Activated CD4-positive, alpha-beta T cell treated with anti-CD3 and anti-CD28 coated beads, Interleukin-2, amount 50 U/mL, for 16 hours (primary cell): ENCODE measurements at regions not wholly inside any gene's neighbourhood (a gene's known extent, or its start where the extent isn't known, plus 50 kb on each side); places are given as distances from the start of the nearest gene placed in this dataset.
"Not testable (repeated sequence)": the region's sequence is repeated elsewhere in the genome, so short reads cannot be mapped to it uniquely, and the experiment has no call there.

Source experiments
- DNase-seq: peaks from one replicate; pipeline ENCODE4 v3.0.0-alpha.2; 2020

DNA sequence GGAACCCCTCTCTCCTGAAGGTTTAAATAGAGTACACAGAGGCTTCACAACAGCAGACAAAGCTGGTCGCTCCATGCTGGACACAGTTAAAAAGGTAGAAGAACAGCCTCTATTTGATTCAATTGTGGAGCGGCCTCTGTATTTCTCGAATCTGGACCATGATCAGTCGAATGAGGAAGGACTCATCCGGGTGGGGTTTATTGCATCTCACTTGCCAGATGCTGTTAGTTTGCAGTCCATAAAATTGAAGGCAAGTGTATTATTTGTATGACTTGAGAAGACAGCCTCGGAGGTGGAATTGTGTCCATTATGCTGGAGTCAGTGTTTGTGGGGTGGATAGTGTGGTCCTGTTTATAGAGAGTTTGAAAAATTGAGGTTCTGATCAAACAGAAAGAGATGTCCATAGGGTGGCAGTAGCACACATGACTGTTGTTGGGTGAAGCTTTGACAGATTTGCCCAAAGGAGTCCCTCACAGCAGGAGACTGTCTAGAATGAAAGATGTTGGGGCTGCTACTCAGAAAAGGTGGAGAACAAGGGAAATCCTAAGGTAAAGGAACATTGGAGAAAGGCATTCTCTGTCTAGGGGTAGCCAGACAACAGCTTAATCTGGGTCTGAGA is 545.5 kb downstream of the RPIA start:
- not testable (repeated sequence) for DNase-seq

DNA sequence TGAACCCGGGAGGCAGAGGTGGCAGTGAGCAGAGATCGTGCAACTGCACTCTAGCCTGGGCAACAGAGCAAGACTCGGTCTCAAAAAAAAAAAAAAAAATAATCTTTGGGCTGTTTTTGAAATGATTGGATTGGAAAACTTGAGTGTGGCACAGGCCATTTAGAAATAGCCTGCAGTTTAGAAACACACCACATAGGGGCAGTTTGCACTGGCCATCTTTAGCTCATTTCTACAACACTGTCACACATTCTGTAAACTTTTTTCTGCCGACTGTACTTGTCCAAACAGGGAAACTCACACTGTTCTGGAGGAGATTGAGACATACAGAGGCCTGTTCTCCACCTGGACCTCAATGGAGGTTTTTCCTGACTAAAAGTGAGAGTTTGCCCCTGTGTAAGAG is 546.3 kb downstream of the RPIA start:
- not testable (repeated sequence) for DNase-seq

DNA sequence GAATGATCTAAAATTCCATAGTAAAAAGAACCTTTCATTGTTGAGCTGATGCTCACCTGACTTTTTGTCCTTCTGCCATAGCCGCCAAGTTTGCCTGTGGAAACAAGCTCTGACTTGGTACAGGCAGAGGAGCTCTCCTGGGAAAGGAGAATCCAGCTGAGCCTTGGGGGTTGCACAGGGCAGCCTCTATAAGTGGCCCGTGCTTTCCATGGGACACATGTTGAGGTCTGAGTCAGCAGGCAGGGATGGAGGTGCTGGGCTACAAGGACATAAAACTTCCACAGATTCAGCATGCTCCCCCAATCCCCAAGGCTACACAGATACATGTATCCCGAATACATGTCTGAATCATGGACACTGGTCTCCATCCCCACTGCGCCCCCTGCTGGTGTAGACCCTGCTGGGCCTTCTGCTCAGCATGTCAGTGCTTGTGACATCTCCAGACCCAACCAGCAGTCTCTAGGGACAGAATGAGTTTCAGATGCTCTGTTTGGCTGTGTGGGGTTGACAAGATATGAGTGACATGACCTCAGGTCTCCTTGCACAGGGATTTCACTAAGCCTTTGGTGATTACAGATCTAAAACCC is 551.7 kb downstream of the RPIA start:
- not testable (repeated sequence) for DNase-seq

DNA sequence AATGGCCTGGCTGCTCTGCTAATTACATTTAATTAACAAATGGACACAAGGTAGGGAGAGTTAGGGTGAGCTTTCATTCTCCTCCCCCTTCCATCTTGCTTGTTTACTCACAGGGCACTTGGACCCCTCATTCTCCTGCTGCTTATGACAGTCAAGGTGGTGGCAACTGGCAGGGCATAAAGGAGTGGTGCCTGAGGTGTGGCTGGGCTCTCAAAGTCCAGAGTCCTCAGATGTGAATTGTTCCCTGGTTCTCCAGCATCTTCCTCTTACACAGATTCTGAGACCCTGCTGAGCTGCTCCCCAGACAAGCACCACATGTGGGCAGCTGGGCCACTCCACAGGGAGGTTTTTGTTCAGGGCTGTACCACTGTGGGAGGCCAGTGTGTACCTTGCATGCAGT is 552.9 kb downstream of the RPIA start:
- not testable (repeated sequence) for DNase-seq

DNA sequence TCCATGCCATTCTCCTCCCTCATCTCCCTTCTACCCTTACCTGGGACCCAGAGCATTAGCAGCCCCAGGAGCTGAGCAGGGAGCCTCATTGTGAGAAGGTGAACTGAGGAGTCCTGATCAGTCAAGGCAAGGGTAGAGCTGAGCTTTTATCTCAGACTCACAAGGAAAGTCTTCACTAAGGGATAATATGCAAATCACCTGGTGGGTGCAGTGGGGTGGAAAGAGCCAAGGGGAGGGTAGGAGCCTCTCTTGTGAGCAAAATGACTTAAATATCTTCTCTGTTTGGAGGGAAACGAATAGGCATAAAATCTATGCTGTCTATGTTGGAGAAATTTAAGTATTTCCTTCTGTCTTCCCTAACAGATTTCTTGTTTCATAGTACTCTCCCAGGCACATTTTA is 554.0 kb downstream of the RPIA start:
- not testable (repeated sequence) for DNase-seq

DNA sequence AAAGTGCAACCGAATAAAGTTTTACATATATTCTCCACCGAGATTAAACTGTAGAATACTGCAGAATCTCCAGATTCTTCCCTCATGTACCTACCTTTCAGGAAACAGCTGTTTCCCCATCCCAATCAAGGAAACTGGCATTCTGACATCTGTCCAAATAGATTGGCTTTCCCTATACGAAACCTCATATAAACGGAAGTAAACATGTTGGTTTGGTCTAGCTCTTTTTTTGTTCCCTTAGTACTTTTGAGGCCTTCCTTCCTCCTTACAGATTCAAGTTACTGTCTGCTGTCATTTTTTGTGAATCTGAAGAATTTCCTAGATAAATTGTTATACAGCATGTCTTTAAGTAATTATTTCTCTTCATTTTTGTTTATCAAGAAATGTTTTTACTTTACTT is 554.6 kb downstream of the RPIA start:
- not testable (repeated sequence) for DNase-seq

DNA sequence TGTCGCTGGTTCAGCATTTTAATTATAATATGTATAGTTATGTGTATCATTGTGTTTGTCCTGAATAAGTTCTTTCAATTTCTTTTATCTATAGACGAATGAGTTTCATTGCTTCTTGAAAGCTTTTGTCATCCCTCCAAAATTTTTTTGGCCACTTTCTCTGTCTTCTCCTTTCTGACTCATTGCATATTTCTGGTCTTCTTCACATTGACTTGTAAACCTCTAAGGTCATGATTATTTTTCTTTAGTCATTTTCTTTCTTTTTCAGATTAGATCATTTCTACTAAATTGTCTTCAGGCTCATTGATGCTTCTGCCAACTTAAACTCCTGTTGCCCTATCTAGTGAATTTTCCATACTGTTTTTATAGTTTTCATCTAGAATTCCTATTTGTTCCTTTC is 555.1 kb downstream of the RPIA start:
- DNase-seq: not testable (repeated sequence)

DNA sequence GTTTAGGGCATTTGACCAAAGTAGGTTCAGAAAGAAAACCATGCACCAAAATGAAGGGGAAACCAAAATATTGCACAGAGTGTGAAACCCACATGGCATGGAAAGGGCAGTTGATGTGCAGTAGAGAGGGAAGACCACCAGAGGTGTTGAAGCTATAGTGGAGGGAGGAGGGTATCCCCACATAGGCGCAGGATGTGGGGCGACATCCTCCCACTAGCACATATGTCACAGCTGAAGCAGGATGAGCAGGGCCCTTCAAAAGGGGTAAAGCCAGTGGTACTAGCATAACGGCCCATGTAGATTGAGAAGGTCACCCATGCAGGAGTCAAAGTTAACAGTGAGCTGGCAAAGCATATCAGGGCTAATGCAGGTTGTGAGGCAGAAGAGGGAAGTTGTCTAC is 563.5 kb downstream of the RPIA start:
- DNase-seq: not testable (repeated sequence)

DNA sequence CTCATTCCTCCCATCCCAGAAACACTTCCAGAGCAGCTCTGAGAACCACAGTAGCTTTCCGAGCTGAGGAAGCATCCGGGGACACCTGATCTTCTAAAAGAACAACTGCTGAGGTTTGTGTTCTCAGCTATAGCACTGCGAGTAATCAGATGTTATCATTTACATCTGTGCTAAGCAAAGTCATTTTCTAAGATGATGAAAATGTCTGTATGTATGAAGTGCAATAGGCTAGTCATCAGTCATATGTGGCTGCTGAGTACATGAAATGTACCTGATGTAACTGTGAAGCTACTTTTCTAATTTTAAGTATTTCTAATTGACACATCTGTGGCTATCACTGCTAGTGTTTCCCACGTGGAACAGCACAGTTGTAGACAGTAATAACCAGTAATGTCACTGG is 582.0 kb downstream of the RPIA start:
- not testable (repeated sequence) for DNase-seq

DNA sequence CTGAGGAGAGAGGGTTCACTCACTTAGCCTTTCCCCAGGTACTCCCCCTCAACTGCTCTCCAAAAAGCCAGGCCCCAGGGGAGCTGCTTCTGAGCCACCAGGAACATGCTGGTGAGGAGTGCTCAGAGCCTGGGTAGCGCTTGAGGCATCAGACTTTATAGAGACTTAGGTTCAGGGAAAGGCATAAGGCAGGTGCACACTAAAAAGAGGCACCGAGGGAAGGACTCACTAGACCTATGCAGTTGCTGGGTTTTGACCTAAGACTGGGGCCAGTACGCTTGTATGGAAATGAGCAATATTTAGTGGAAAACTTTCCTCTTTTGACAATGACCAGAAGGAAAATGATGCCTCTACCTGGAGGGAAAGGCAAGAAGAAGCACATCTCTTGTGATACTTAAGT is 589.1 kb downstream of the RPIA start:
- not testable (repeated sequence) for DNase-seq

DNA sequence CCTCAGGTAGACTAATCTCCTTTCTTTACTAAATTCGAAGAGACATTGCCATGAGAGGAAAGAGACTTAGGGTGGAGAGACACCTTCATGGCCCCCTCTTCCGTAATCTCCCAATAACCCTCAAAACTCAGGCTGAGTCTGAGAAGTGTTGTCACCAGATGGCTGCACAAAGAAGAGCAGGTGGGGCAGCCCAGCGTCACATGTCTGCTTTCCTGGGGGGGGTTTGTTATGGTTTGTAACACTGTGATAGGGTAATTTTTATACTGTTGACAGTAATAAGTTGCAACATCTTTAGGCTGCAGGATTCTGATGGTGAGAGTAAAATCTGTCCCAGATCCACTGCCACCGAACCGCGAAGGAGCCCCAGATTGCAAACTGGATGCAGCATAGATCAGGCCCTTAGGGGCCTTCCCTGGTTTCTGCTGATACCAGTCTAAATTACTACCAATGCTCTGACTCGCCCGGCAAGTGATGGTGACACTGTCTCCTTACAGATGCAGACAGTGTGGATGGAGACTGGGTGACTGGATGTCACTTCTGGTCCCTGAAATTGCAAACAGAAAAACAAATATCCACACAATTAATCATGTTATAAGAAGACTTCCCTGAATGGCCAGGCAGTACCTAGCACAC is 595.1 kb downstream of the RPIA start:
- DNase-seq: not testable (repeated sequence)

DNA sequence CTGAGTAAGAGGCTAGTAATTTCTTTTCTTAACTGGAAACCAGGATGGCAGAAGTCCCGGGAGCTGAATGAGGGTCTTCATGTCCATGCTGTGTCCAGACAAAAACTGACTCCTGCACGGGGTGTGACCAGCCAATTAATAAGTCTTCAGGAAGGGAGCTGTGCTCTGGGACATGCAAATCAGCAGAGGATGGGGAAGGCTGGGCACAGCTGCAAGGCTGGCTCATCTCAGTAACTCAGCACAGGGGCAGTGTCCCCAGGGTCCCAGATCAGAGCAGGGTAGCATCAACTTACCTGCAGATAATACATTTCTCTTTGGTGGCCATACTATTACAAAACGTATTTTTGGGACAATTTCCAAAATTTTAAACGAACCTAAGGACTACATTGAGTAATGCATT is 595.6 kb downstream of the RPIA start:
- not testable (repeated sequence) for DNase-seq

DNA sequence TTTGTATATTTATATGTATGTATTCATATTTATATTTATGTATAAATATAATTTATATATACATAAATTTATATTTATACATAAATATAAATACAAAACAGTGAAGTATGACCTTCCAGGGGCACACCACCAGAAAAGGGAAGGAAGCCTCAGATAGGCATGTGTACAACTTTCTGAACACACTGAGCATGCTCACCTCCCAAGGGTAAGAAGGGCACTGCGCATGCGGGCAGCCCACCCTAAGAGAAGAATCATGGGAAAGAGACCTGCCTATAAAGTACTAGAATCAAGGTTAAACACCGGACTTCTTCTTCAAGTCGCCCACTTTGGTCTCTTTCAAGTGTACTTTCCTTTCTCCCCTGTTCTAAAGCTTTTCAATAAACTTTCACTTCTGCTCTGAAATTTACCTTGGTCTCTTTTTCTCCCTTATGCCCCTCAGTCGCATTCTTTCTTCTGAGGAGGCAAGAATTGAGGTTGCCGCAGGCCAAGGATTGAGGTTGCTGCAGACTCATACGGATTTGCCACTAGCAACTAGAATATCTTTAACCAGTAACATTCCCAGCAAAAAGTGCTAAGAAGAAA is 600.3 kb downstream of the RPIA start:
- DNase-seq: not testable (repeated sequence)

DNA sequence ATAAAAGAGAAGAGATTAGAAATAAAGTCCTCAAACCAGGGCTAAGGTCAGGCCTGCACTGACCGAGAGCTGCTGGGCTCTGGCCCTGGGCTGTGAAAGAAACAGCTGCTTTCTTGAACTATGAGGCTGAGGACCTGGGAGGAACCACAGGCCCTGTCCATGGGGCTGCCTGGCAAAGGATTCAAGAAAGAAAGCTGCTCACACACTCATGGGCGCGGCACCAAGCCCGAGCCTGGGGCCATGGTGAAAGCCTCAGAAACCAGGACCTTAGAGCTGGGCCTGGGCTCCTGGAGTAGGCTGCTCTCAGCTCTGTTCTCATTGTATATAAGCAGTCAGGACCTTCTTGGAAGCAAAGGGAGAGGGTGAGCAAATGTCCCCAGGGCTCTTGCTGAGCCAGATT is 601.9 kb downstream of the RPIA start:
- not testable (repeated sequence) for DNase-seq

DNA sequence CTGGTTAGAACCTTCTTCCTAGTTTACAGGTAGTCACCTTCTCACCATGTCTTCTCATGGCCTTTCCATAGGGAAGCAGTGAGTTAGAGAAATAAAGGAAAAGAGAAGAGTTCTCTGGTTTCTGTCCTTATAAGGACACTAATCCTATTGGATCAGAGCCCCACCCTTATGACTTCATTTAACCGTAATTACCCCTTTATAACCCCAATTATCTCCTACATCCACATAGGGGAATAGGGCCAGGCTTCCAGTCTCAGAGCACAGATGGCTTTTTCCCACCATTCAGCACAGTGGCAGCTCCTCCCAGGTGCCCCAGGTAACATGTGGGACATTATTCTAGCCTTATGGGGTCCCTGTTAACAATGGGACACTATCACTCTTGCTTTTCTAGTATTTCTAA is 602.9 kb downstream of the RPIA start:
- not testable (repeated sequence) for DNase-seq

DNA sequence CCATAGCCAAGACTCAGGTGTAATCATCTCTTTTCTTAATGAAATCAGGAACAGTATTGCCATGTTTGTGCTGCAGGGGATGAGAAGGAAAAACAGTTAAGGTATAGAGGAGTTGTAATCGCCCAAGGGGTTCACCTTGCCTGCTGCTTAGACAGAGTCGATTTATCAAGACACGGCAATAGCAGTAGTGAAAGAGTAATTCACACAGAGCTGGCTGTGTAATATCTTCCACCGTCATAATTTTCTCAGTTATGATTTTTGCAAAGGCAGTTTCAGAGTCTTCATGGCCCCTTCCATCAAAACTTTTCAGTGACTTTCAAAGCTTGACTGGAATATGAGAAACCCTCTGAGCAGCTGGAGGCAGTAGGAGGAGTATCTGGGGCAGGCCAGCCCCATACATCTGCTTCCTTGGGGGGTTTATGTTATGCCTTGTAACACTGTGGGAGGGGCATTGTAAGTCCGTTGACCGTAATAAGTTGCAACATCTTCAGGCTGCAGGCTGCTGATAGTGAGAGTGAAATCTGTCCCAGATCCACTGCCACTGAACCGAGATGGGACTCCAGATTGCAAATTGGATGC is 605.4 kb downstream of the RPIA start:
- not testable (repeated sequence) for DNase-seq

DNA sequence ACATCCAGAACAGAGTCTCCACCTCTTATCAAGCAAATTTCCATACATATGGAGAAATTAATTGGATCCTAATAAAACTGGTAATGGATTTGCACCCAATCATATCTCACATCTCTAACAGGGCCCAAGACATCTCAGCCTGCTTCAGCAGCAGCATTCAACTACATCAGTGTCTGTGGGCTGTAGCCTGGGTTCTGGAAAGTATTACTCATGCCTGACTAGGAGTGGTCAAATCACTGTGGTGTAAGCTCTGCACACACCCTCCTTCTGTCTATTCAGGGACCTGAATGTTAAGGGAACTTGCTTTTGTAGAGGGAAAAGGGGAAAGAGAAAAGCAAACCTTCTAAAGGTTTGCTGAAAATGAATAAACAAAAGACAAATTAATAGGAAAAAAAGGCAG is 607.7 kb downstream of the RPIA start:
- DNase-seq: not testable (repeated sequence)

DNA sequence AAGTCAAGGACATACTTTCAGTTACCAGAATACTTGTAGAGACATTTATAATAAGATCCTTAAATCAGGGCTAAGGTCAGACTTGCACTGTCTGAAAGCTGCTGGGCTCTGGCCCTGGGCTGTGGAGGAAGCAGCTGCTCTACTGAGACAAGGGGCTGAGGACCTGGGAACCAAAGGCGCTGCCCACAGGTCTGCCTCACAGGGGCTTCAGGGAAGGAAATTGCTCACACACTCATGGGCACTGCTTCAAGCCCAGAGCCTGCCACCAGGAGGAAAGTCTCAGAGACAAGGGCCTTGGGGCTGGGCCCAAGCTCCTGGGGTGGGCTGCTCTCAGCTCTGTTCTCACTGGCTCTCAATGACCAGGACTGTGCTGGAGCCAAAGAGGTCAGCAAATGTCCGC is 614.1 kb downstream of the RPIA start:
- DNase-seq: not testable (repeated sequence)

DNA sequence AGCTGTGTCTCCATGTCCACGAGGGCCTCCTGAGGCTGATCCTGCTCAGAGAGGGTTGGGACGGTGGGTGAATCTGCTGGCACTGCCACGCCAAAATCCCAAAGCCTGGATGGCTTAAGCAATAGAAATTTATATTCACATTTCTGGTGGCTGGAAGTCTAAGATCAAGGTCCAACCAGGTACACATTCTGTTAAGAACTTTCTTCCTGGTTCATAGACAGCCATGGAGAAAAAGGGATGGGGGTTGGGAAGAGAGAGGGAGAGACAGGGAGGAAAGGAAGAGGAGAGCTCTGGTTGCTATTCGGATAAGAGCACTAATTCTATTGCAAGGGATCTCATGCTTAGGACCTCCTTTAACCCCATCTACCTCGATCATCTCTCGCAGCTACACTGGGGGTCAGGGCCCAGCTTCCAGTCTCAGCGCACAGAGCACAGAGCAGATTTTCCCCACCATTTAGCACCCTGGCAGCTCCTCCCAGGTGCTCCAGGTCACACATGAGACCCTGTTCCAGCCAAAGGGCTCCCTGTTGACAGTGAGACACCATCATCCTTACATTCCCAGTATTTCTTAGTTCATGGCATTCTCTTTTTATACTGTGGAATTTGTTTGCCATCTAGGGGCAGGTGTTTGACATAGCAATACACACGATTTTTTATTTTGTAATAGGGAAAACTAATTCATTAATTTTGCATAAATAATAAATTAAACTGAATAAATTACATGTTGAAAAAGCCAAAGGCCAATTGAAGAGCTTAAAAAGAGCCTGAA is 615.6 kb downstream of the RPIA start:
- DNase-seq: not testable (repeated sequence)

DNA sequence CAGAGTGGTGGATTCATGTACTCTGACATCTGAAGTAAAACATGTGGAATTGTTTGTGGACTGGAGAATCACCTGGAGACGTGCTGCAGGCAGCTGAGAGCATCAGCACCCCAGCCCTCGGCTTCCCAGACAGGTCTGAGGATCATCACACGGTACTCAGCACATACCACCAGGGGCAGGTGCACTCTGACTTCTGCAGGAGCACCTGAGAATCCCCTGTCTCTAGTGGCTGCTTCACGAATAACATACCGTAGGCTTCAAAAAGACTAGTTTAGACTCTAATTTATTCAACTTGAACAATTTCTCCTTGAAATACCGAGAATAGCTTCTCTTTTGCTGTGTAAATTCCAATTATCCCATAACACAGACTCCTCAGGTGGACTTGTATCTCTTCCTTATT is 627.5 kb downstream of the RPIA start:
- DNase-seq: not testable (repeated sequence)

DNA sequence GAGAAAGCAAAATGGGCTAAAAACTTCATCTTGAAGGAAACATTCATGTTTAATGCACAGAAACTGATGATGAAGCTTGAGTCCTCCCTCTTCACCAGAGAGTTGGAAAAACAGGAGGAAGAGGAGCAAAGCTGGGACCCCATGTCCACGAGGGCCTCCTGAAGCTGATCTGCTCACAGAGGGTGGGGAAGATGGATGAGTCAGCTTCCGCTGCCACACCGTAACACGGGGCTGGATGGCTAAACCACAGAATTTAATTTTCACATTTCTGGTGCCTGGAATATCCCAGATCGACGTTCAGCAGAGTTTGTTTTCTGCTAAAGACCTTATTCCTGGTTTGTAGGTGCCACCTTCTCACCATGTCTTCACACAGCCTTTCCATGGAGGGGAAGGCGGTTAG is 634.4 kb downstream of the RPIA start:
- DNase-seq: not testable (repeated sequence)

DNA sequence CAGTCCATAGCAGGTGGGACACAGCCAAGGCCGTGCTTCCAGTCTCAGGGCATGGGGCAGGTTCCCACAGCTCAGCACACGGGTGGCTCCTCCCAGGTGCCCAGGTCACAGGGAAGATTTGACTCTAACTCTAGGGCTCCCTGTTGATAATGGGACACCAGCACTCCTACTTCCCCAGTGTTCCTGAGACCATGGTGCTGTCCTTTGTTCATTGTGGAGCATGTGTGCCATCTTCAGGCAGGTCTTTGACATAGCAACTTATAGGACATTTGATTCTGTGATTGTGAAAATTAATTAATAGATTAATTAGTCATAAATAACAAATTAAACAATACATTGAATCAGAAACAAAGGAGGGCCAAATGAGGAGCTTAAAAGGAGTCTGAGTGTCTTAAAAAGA is 635.0 kb downstream of the RPIA start:
- DNase-seq: not testable (repeated sequence)

DNA sequence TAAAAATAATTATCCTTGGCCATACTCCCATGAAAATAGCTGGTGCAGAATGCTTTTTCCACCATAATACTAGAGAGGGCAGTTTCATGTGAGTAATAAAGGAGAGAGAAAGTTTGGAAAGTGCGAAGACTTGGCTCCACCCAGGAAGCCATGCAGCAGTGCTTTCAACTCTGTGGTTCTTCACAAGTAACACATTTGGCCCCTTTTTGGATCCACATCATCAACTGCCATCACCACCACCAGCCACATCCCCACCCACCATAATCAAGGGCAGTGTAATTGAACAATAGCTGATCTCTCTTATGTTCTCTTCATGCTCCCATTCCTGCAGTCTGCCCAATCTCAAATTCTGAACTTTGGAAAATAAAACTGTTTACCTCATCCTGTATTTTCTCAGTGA is 637.3 kb downstream of the RPIA start:
- not testable (repeated sequence) for DNase-seq
